ENCODE measurements at regions not wholly inside any gene's neighbourhood (a gene's known extent, or its start where the extent isn't known, plus 50 kb on each side); places are given as distances from the start of the nearest gene placed in this dataset.
"Not testable (repeated sequence)": the region's sequence is repeated elsewhere in the genome, so short reads cannot be mapped to it uniquely, and the experiment has no call there.

DNA sequence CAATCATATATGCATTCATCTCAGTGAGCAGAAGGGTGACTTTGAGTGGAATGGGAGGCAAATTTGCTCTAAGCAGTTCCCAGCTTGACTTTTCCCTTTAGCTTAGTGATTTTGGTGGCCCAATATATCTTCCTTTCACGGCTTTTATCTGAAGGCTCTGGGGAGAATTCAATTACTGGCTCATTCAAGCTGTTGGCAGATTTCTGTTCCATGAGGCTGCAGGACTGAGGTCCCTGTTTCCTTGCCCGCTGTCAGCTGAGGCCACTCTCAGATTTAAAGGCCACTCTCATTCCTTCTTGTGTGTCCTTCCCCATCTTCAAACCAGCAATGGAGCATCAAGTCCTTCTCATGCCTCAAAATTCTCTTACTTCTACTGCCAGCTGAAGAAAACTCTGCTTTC is 170.4 kb upstream of the ATP10A start:
- no peak for DNase-seq (ENCODE audit: low read depth in 1 of 2, low spot score in 1 of 2)

DNA sequence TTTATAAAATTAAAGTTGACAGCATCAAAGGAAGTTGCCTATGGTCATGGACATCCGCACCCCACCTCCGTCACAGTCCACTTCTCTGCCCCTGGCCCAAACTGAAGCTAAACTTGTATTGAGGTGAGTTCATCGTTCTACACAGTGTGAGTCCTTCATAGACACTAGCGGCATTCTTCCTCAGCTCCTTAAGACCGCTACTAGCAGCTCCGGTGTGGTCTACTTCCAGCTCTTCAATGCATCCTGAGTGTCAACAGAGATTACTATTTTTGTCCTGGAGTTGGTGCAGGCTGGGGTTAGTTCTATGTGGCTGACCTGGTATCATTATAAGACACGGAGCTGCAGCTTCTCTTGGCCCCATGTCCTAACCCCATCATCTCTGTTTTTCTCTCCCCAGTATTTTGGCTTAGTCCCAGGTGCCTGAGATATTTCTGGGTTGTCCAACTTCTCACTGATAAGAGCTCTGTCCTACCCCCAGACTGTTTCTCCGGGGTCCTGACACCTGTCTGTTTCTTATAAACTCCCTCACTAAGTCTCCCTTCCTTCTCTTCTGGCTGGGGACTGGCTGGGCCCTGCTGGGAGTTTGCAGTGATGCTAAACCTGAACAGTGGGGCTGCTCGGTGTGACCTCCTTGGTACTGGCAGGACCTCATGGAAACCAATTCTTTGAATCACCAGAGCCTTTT is 169.2 kb upstream of the ATP10A start:
- no peak for DNase-seq (ENCODE audit: low read depth in 1 of 2, low spot score in 1 of 2)

DNA sequence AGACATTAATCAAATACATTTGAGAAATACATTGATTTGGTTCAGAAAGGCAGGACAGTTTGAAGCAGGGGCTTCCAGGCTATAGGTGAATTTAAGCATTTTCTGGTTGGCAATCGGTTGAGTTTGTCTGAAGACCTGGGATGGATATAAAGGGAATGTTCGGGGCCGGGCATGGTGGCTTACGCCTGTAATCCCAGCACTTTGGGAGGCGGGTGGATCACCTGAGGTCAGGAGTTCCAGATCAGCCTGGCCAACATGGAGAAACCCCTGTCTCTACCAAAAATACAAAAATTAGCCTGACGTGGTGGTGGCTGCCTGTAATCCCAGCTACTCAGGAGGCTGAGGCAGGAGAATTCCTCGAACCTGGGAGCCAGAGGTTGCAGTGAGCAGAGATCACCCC is 166.5 kb upstream of the ATP10A start:
- not testable (repeated sequence) for DNase-seq (ENCODE audit: low read depth in 1 of 2, low spot score in 1 of 2)

DNA sequence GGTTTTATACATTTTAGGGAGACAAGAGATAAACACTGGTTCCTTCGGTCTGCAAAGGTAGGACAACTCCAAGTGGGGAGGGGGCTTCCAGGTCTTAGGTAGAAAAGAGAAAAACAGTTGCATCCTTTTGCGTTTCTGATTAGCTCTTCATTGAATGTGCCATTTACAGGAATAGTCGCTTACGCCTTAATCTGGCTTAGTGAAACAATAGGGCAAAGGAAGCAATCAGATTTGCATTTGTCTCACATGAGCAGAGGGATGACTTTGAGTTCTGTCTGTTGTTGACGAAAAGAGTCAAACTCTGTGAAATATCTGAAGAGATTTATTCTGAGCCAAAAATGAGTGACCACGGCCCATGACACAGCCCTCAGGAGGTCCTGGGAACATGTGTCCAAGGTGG is 166.0 kb upstream of the ATP10A start:
- DNase-seq (ENCODE audit: low read depth in 1 of 2, low spot score in 1 of 2): no peak

DNA sequence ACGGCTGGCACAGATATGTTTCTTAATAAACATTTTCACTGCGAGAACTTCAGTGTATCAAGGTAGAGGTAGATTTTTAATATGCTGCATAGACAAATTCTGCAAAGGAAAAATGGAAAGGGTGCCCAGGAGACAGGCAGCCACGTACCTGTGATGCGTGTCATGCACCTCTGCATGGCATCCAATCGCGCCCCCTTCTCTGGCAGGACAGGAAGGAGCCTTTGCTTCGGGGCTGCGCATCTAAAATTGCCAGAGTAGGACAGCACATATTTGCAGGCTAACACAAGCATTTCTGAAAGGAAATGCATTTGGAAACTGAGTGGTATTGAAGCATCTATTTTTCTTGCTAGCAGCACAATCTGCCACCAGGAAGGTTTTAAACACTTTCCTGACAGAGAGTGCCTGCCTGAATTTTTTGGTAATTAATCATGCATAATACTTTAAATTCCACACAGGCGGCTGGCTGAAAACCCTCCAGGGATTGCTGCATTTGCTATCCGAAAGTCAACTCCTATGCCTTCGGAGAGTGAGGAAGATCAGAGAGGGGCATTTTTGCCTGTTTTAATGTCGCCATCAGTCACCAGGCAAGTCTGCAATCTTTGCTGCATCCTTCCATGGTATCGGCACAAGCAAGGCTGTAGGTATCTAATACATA is 165.1 kb upstream of the ATP10A start:
- DNase-seq (ENCODE audit: low read depth in 1 of 2, low spot score in 1 of 2): no peak

DNA sequence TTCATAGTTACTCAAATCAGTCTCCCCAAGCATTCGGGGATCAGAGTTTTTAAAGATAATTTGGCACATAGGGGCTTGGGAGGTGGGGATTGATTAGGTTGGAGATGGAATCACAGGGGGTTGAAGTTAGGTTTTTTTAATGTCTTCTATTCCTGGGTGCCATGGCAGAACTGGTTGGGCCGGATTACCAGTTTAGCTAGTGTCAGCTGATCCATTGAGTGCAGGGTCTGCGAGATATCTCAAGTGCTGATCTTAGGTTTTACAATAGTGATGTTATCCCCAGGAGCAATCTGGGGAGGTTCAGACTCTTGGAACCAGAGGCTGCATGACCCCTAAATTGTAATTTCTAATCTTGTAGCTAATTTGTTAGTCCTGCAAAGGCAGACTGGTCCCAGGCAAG is 163.5 kb upstream of the ATP10A start:
- DNase-seq (ENCODE audit: low read depth in 1 of 2, low spot score in 1 of 2): not testable (repeated sequence)

DNA sequence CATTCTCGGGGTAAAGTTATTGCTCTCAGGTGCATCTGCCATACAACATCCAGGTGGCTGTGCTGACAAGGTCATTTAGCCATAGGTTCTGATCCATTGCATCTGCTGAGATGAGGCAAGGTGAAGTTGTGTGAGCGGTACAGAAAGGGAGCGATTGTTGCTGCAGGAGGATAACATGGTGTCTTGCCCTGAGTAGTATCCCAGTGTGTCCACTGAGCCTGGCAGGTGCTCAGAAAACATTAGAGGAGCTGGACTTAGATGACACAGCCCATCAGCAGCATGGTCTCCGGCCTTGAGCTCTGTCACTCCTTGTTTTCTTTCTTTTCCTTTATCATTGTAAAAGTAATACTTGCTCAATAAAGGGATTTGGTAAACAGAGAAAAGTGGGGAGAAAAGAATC is 161.1 kb upstream of the ATP10A start:
- no peak for DNase-seq (ENCODE audit: low read depth in 1 of 2, low spot score in 1 of 2)

DNA sequence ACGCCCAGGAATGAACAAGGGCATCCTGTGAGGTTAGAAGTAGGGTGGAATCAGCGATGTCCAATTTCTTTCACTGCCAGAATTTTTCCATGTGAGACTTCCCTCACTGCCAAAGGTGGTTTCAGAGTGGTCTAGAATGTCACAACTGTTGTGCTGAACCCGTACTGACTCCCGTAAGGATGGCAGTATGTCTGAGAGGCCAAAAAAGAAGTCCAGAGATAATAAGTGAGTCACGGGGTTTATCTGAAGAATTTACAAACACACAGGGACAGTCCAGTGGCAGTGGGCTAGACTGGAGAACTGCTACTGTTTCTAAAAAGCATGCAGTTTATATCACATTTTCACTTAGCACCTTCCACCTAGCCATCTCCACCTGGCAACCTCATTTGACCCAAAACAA is 160.6 kb upstream of the ATP10A start:
- DNase-seq (ENCODE audit: low read depth in 1 of 2, low spot score in 1 of 2): no peak

DNA sequence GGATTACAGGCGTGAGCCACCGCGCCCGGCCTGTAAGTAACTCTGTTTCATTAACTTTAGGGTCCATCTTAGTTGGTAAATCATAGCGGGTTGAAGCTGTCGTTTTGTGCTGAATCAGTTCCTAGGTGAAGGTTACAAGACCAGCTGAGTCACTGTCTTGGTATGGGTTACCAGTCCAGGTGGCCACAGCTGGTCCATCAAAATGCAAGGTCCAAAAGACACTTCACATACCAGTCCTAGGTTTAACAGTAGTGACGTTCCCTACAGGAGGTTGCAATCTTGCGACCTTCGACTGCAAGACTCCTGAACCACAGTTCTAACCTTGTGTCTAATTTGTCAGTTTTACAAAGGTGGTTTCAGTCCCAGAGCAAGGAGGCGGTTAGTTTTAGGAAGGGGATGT is 160.1 kb upstream of the ATP10A start:
- DNase-seq (ENCODE audit: low read depth in 1 of 2, low spot score in 1 of 2): no peak

DNA sequence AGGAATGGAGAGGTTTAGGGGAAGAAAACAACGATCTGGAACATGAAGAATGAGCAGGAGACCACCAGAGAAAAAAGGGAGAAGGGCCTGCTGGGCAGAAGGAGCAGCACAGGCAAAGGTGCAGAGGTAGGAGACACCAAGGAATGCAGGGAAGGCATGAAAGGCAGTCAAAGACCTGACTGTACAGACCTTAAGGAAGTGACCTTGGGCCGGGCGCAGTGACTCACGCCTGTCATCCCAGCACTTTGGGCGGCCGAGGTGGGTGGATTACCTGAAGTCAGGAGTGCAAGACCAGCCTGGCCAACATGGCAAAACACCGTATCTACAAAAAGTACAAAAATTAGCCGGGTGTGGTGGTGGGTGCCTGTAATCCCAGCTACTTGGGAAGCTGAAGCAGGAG is 157.7 kb upstream of the ATP10A start:
- no peak for DNase-seq (ENCODE audit: low read depth in 1 of 2, low spot score in 1 of 2)

DNA sequence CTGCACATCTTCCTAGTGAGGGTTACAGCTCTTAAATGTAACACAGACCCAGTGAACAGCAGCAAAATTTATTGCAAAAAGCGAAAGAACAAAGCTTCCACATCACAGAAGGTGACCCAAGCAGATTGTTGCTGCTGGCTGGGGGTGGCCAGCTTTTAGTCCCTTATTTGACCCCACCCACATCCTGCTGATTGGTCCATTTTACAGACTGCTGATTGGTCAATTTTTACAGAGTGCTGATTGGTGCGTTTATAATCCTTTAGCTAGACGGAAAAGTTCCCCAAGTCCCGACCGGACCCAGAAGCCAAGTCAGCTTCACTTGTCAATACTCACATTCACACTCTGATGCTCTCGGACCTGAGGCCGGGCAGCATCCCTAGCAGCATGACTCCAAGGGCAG is 154.5 kb upstream of the ATP10A start:
- no peak for DNase-seq (ENCODE audit: low read depth in 1 of 2, low spot score in 1 of 2)

DNA sequence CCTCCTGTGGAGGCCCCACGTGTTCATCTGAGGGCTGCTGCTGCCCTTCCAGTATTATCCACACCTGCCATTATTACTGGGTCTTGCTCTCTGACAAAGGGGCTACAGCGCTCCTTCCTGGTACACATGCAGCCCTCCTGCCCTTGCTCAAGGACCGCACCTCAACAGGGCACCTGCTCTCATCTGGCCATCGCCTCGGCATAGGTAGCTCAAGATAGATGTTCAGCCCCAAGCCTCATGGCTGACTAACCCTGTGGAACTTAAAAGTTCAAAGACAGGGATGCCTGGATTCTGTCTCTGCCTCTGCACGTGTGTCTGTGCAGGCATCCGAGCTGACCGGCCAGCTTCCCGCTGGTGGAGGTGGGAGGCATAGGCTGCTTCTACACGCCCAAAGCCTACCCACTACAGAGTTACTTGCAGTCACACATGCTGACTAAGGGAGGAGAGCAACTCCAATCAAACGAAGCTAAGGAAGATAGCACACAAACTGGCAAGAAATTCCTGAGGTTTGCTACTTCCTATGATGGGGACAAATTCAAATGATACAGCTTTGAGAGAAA is 152.5 kb upstream of the ATP10A start:
- DNase-seq (ENCODE audit: low read depth in 1 of 2, low spot score in 1 of 2): no peak

DNA sequence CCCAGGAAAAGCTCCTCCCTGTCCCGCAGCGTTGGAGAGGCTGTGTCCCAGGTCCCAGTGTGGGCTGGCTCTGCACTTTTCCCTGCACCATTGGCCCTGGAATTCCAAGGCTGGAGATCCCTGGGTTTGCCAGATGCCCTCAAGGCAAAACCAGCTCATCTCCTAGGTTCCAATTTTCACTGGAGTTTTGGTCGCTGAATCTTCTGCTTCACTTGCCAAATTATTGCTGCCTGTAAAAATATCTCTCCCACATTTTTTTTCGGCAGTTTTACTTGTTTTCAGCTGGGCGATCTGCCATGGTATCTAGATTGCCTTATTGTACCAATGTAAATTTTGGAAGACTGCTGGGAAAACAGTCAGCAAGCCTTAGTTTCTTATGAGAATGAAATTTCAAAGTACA is 150.9 kb upstream of the ATP10A start:
- DNase-seq (ENCODE audit: low read depth in 1 of 2, low spot score in 1 of 2): no peak

DNA sequence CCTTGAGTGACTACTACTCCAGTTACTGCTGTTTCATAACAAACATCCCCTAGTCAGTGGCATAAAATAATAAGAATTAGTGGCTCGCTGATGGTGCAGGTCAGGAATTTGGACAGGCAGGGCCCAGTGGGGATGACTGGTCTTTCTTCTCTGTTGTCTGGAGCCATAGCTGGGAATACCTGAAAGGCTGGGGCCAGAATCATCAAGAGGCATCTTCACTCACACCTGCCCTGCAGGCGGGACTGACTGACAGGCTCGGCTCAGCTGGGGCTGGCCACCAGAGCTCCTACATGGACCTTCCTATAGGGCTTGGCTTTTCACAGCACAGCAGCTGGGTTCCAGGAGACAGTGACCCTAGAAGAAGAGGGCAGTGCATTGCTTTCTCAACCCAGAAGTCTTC is 148.8 kb upstream of the ATP10A start:
- no peak for DNase-seq (ENCODE audit: low read depth in 1 of 2, low spot score in 1 of 2)

DNA sequence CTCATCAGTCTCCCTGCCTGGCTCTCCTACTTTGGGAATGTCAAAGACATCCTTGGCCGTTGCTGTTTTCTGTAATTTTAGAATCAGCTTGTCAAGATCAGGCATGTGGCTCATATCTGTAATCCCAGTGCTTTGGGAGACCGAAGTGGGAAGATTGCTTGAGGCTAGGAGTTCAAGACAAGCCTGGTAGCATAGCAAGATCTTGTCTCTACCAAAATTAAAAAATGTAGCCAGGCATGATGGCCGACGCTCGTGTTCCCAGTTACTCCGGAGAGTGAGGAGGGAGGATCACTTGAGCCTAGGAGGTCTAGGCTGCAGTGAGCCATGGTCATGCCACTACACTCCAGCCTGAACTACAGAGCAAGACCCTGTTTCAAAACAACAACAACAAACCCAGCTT is 144.0 kb upstream of the ATP10A start:
- DNase-seq (ENCODE audit: low read depth in 1 of 2, low spot score in 1 of 2): no peak

DNA sequence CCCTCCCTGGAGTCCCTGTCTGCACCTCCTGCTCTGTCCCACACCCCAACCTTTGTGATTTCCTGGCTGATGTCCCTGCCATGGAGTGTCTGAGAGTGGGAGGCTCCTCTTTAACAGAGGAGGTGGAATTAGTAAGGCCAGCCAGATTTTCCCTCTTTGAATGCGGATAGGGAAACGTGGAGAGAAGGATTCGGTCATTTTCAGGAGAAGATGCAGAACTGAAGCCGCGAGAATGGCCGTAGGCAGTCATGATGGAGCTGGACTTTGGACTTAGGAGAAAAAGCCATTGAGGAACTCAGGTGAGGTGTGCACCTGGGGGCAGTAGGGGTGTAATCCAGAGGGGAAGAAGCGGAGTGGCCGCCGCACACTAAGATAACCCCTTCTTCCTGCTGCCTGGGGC is 138.1 kb upstream of the ATP10A start:
- no peak for DNase-seq (ENCODE audit: low read depth in 1 of 2, low spot score in 1 of 2)

DNA sequence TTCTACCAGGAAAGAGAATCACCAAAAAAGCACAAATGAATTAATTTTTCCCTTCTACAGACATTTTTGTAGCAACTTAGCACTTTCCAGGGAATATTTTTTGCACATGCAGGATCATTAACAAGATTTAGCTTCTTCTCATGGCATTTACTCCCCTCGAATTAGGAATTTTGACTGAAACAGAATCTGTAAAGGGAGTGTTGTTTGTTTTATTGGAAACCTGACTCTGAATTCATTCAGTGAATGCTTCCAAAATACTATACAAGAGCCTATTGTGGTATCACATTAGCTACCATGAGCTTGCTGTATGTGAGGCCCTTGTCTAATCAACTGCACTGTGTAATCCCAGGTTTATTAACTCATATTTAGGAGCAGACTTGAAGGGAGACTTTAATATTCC is 130.4 kb upstream of the ATP10A start:
- DNase-seq (ENCODE audit: low read depth in 1 of 2, low spot score in 1 of 2): no peak

DNA sequence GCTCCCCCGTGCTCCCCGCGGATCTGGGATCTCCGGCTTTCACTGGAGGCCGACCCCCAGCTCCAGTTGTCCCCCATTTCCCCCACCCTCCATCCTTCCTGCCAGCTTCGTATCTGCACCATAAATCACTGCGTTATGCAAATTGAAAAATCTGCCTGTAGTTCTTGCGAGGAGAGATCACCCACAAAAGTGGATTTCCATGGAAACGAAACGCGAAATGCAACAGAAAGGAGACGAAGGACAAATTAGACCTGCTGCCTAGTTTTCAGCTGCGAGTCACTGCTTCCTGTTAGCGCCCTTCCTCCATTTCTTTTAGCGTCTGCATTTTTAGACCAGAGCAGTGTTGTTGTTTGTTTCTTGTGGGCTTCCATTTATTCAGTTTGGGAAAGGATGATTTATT is 127.1 kb upstream of the ATP10A start:
- DNase-seq (ENCODE audit: low read depth in 1 of 2, low spot score in 1 of 2): no peak

DNA sequence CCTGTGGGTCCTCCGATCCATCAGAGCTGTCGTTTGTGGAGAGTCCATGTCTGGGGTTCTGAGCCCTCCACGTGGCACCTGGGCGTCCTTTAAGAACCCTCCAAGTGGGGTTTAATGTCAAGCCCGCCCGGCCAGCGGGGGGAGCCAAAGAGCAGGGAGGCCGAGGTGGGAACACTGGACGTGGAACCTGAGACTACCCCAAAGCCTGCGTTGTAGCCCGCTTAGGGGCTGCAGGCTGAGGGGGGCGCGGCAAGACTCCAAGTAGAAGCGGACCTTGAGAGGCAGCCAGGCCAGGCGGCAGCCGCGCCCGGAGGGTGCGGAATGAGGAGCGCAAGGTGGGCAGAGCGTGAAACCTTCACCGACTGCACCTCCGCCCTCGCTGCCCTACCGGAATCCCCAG is 126.2 kb upstream of the ATP10A start:
- DNase-seq (ENCODE audit: low read depth in 1 of 2, low spot score in 1 of 2): no peak

DNA sequence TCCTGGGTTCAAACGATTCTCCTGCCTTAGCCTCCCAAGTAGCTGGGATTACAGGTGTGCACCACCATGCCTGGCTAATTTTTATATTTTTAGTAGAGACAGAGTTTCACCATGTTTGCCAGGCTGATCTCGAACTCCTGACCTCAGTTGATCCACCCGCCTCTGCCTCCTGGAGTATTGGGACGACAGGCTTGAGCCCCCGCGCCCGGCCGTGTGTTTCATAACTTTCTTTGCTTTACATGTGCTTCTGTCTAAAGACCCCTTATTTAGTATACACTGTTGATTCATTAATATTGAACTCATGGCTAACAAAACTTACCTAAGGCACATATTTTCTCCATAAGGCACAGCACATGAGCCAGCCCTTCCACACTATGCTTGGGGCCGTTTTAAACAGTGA is 125.6 kb upstream of the ATP10A start:
- DNase-seq (ENCODE audit: low read depth in 1 of 2, low spot score in 1 of 2): not testable (repeated sequence)

DNA sequence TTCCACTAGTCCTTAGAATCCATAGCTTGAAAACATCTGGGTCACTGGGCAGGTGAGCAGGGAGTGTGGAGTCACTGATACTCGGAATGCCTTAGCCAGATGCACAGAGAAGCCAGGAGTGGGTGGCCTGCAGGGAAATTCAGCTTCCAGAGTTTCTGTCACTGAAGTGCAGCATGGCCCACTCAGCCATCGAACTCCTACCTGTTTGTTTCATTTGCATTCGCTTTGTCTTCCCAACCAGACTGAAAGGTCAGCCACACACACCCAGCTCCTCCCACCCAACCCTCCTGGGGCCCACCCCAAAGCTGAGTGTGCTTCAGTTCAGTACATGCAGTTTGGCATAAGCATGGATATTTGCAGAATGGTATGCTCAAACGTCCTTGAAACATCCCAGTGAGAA is 124.5 kb upstream of the ATP10A start:
- DNase-seq (ENCODE audit: low read depth in 1 of 2, low spot score in 1 of 2): no peak

DNA sequence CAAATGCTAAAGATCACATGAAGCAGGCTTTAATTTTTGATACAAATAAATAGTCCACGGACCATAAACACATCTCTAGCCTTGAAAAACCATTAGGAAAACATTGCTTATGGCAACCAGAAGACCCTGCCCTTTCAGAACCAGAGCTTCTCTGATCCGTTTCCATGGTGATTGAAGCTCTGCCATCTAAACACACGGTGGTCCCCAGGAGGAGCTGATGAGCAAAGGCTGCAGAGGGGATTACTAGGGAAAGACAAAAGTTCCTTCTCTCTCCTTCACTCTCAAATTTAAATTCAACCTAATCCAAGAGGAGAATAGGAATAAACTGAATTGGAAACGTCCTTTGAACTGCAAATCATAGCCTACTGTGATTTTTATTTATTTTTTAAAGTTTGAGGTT is 122.0 kb upstream of the ATP10A start:
- DNase-seq (ENCODE audit: low read depth in 1 of 2, low spot score in 1 of 2): no peak

DNA sequence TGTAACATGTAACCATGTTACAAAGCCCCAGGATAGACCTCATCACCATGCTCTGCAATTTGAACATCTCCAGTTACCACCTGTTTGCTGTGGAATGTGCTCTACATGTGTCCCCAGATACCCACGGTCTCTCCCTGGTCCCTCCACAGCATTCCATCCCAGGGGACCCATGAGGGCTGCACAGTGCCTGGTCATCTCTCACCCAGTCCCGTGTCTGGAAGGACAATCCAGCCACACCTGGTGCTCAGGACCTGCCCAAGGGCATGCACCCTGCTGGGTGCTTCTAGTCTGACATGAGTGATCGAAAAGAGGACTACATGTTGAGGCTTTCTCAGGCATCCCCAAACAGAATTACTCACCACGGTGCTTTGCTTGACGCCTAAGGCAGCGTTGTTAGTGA is 119.6 kb upstream of the ATP10A start:
- no peak for DNase-seq (ENCODE audit: low read depth in 1 of 2, low spot score in 1 of 2)

Data from stimulated activated CD4-positive, alpha-beta T cell treated with anti-CD3 and anti-CD28 coated beads, Interleukin-15, amount 100 ng/mL, for 1 hour (primary cell).